ENCODE measurements at regions not wholly inside any gene's neighbourhood (a gene's known extent, or its start where the extent isn't known, plus 50 kb on each side); places are given as distances from the start of the nearest gene placed in this dataset.
A peak's percentile ranks its signal among the peaks of the same experiment; 100 is the strongest.
"Not testable (repeated sequence)": the region's sequence is repeated elsewhere in the genome, so short reads cannot be mapped to it uniquely, and the experiment has no call there.

DNA sequence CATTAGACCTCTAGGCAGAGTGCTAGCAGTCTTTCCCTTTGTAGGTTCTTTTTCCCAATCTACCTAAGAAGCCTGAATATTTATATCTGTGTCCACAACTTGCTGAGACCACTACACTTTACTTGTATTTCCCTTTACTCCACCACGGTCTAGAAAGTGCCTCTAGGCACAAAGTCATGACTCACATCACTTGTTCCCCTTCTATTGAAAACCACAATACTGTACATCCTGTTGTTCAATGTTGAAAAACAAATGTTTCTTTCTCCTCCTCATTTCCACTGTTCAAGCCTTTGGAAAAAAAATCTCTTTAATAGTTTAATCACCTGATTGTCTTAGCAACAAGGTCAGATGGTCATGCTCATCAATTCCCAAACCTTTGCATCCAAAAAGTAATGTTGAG is 326.7 kb downstream of the GUCY2F start:
- no peak for DNase-seq

DNA sequence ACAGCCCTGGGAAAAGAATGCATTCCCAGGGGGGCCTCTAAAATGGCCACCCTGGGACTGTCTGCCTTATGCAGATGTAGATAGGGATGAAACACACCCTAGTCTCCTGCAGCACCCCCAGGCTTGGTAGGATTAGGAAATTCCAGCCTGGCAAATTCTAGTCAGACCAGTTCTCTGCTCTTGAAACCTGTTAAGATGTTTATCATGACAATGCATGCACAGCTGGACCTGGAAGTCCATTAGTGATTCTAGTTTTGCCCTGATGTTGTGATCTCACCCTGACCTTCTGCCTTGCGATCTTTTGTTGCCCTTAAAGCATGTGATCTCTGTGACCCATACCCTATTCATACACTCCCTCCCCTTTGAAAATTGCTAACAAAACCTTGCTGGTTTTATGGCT is 337.7 kb downstream of the GUCY2F start:
- DNase-seq, result not testable (repeated sequence)

DNA sequence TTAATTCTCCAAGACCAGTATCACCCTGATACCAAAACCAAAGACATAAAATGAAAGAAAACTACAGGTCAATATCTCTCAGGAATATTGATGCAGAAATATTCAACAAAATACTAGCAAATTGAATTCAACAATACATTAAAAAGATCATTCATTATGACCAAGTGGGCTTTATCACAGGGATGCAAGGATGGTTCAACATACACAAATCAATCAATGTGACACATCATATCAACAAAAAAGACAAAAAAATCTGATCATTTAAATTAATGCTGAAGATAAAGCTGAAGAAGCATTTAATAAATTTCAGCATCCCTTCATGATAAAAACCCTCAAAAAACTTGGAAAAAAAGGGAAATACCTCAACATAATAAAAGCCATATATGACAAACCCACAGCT is 341.4 kb downstream of the GUCY2F start:
- no peak for DNase-seq

DNA sequence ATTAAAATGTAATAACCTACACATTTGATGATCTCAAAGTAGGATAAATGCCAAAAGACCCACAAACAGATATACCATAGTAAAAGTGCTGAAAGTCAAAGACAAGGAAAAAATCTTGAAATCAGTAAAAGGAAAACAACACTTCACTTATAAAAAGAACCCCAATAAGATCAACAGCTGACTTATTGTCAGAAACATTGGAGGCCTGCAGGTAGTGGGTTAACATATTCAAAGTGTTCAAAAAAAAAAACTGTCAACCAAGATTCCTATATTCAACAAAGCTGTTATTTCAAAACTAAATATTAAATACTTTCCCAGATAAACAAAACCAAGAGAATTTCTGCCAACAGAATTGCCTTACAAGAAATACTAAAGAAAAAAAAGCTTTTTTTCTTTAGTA is 347.1 kb downstream of the GUCY2F start:
- DNase-seq, result no peak

- no peak for DNase-seq
Measured at GRCh38 chrX:109125304-109125703, 356.6 kb downstream of the GUCY2F start.

GRCh38 chrX:109089359-109089758 is 353.0 kb upstream of the IRS4 start:
- no peak for DNase-seq

- no peak for DNase-seq
Measured at GRCh38 chrX:109077788-109078187, 341.4 kb upstream of the IRS4 start.

DNA sequence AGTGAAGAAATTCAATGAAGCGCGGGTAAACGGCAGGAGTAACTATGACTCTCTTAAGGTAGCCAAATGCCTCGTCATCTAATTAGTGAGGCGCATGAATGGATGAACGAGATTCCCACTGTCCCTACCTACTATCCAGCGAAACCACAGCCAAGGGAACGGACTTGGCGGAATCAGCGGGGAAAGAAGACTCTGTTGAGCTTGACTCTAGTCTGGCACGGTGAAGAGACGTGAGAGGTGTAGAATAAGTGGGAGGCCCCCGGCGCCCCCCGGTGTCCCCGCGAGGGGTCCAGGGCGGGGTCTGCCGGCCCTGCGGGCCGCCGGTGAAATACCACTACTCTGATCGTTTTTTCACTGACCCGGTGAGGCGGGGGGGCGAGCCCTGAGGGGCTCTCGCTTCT is 317.8 kb upstream of the IRS4 start:
- not testable (repeated sequence) for DNase-seq

- DNase-seq, result no peak
Measured at GRCh38 chrX:109049903-109050302, 313.5 kb upstream of the IRS4 start.

GRCh38 chrX:109049416-109049815 is 313.1 kb upstream of the IRS4 start:
- no peak for DNase-seq

DNA sequence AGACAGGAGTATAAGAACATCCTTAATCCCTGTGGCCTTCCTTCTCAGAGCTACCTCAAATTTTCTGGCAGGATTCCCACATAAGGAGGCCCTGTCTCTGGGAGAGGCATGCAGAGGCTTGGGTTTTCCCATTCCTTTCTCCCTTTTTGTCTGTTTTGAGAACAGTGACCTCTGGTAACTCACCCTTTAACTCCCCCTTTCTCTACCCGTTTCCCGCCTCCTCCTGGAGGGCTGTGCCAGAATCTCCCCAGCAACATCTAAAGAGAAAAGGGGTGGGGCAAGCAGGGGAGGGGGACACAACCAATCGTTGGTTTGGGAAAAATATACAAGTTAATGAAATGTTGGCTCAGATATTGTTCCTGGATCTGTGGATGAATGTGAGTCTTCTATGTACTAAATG is 303.7 kb upstream of the IRS4 start:
- no peak for DNase-seq

GRCh38 chrX:109036624-109037023 is 300.3 kb upstream of the IRS4 start:
- no peak for DNase-seq

DNA sequence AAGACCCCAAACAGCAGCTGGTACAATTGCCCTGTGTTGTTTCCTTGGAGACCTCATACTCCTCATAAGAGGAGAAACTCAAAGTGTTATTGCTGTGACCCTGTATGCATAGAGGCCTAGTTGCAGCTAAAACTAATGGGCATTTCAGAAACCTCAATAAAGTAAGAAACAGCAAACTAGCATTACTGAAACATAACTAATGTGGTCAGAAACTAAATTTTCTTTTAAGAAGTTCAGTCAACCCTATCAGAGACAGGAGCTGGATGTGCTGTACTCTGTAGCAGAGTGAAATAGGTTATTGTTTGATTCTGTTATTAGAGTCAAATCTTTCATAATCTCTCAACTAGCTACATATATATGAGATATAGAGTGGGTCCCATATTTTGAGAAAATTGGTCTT is 257.5 kb upstream of the IRS4 start:
- no peak for DNase-seq

DNA sequence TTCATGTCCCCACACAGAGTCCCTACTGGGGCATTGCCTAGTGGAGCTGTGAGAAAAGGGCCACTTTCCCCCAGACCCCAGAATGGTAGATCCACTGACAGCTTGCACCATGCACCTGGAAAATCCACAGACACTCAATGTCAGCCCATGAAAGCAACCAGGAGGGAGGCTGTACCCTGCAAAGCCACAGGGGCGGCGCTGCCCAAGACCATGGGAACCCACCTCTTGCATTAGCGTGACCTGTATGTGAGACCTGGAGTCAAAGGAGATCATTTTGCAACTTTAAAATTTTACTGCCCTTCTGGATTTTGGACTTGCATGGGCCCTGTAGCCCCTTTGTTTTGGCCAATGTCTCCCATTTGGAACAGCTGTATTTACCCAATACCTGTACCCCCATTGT is 236.5 kb upstream of the IRS4 start:
- DNase-seq, result not testable (repeated sequence)

- no peak for DNase-seq
Measured at GRCh38 chrX:108947205-108947604, 210.8 kb upstream of the IRS4 start.

DNA sequence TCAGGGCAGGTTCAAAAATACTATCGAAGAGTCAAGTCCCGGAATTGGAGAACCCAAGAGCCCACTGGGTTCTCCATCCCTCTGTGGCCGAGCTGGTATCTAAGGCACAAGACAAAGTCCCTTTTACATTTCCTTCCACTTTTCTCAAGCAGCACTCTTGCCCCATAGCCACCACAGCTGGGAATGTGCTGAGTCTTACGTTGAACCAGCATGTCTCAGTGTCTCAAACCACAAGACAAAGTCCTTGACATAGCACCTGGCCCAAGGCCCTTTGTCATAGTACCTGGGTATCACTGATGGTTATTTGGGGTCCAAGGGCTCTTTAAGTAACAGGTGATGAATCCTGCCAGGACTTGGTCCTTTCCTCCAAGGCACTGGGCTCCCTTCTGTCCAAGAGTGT is 210.2 kb upstream of the IRS4 start:
- no peak for DNase-seq

DNA sequence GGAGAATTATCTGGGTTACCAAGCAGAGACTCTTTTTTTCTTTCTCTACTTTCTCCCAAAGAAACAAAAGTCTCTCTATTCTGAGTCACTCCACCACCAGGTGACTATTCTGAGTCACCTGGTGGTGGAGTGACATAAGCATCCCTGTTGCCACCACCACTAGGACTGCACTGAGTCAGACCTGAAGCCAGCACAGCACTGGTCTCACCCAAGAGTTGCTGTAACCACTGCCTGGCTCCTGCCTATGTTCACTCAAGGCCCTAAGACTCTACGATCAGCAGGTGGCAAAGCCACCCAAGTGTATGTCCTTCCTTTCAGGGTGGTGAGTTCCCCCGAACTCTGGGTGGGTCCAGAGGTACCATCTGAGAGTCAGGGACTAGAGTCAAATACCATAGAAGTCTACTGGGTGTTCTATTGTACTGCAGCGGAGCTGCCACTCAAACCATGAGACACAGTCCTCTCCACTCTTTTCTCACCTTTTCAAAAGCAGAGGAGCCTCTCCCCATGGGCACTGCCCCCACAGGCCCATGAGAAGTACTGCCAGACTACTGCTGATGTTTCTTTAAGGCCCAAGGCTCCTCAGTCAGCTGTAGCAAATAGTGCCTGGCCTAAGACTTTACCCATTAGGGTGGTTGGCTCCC is 209.6 kb upstream of the IRS4 start:
- DNase-seq, result no peak

DNA sequence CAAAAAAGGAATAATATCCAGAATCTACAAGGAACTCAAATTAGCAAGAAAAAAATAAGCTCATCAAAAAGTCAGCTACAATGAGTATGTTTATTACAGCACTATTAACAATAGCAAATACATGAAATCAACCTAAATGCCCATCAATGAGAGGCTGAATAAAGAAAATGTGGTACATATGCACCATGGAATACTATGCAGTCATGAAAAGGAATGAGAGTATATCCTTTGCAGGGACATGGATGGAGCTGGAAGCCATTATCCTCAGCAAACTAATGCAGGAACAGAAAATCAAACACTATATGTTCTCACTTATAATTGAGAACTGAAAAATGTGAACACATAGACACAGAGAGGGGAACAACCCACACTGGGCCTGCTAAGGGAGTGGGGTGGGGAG is 178.4 kb upstream of the IRS4 start:
- no peak for DNase-seq

GRCh38 chrX:108903831-108904230 is 167.5 kb upstream of the IRS4 start:
- DNase-seq, result not testable (repeated sequence)

GRCh38 chrX:108900333-108900732 is 164.0 kb upstream of the IRS4 start:
- no peak for DNase-seq

DNA sequence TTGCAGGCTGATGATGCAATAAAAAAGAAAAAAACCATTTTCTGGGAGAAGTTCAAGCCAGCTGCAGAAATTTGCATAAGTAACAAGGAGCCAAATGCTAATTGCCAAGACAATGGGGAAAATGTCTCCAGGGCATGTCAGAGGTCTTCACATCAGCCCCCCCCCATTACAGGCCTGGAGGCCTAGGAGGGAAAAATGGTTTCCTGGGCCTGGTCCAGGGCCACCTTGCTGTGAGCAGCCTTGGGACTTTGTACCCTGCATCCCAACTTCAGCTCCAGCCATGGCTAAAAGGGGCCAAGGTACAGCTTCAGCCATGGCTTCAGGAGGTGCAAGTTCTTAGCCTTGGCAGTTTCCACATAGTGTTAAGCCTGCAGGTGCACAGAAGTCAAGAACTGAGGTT is 160.0 kb upstream of the IRS4 start:
- DNase-seq, result not testable (repeated sequence)

DNA sequence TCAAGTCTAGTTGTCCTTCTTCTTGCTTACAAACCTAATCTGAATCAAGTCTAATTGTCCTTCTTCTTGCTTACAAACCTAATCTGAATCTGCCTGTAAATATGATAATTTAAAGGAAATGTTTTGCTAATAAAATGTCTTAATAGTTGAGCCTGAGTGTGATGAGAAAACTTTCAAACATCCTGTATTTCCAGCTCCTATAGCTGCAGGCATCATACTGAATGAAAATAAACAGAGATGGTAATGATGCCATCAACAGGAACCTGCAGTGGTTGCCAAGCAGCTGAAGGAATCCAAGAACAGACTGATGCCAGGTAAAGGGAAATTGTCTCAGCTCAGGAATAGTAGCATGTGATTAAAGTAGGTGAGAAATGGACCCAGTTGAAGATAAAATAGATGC is 156.1 kb upstream of the IRS4 start:
- DNase-seq, result no peak

DNA sequence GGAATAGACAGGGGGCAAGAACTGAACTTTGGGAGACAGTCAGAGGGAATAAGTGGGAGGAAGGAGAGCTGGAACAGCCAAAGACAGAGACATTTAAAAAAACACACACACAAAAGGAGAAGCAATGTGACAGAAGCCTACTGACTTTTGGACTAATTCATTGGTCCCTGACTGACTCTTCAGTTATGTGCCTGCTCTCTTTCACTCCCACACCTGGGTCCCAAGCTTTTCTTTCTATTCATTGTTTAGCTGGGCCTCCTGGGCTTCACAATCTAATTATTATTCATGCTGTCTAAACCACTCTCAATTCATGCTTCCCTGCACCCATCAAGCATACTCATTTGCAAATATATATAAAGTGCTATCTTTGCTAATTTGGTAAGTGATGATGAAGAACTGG is 139.2 kb upstream of the IRS4 start:
- no peak for DNase-seq

DNA sequence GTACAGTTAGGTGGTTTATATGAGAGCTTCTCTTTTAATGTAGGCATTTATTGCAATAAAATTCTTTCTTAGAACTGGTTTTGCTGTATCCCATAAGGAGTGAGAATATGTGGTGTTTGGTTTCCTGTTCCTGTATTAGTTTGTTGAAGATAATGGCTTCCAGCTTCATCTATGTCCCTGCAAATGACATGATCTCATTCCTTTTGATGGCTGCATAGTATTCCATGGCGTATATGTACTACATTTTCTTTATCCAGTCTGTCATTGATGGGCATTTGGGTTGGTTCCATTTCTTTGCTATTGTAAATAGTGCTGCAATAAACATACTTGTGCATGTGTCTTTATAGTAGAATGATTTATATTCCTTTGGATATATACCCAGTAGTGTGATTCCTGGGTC is 106.7 kb upstream of the IRS4 start:
- DNase-seq, result not testable (repeated sequence)

DNA sequence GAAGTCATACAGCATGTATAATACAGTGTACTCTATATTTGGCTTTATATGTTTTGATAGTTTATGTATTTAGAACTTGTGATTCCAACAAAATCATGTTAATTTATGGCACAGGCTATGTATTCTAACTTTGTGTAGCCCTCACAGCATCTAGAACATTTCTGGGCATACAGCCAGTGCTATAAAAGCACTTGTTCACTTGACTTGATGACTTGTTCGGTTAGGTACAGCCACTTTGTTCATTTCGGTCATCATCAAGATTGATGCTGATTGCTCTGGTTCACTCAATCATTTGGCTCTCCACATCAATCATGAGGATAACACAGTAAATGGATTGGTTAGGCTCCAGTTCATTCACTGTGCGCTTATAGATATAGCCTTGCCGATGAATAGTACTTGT is 97.6 kb upstream of the IRS4 start:
- DNase-seq, result peak in 2 of 3 experiments; percentile 46 to 96

DNA sequence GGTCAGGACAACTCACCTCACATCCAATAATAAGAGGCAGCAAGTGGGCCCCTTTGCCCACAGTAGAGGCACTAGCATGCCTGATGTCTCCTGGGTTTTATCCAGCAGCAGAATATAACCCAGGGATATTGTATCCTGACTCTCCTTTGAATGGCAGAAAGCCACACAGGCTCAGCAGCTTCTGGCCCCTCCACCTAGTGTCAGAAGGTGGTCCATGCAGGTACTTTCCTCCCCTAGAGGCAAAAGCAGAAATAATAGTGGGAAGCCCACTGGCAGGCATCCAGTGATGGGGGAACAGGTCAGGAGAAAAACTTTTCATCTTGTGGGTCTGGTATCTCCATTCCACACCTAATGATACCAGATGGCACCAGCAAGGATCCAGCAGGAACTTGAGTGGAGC is 75.5 kb upstream of the IRS4 start:
- no peak for DNase-seq

Data from NCI-H1417 (cell line).